ENCODE measurements at regions not wholly inside any gene's neighbourhood (a gene's known extent, or its start where the extent isn't known, plus 50 kb on each side); places are given as distances from the start of the nearest gene placed in this dataset.
A peak's percentile ranks its signal among the peaks of the same experiment; 100 is the strongest.
"Not testable (repeated sequence)": the region's sequence is repeated elsewhere in the genome, so short reads cannot be mapped to it uniquely, and the experiment has no call there.

DNA sequence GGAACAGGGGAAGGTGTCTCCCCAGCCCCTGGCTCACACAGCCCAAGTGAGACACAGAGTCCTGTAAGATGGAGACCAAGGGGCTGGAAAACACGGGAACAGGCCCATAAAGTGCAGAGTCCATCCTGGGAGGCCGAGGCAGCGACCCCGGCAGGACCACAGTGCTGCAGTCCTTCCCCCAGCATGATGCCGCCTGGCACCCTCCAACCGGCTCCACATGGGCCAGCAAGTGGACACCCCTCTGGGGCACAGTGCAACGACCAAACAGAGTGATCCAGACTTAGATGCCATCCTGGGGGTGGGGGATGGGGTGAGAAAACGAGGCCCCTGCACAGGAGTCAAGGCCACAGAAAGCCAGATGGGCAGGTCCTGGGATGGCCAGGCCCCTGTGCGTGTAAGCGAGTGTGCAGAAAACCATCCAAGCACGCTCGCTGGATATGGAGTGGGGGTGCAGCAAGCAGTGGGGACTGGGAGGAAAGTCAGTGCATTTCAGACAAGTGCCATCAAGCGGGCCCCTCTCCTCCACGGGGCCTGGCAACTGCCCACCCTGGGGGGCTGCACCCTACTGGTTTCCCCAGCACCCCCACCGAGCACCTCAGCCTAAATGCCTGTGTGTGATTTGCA lies 104.7 kb downstream of the NPIPB11 start:
- ATAC-seq (ENCODE audit: low read depth); H3K23ac ChIP-seq (ENCODE audit: low read depth, low read length); in situ Hi-C loops (cut with MboI; ENCODE audit: low sequenced_read_pairs): not testable (repeated sequence)

DNA sequence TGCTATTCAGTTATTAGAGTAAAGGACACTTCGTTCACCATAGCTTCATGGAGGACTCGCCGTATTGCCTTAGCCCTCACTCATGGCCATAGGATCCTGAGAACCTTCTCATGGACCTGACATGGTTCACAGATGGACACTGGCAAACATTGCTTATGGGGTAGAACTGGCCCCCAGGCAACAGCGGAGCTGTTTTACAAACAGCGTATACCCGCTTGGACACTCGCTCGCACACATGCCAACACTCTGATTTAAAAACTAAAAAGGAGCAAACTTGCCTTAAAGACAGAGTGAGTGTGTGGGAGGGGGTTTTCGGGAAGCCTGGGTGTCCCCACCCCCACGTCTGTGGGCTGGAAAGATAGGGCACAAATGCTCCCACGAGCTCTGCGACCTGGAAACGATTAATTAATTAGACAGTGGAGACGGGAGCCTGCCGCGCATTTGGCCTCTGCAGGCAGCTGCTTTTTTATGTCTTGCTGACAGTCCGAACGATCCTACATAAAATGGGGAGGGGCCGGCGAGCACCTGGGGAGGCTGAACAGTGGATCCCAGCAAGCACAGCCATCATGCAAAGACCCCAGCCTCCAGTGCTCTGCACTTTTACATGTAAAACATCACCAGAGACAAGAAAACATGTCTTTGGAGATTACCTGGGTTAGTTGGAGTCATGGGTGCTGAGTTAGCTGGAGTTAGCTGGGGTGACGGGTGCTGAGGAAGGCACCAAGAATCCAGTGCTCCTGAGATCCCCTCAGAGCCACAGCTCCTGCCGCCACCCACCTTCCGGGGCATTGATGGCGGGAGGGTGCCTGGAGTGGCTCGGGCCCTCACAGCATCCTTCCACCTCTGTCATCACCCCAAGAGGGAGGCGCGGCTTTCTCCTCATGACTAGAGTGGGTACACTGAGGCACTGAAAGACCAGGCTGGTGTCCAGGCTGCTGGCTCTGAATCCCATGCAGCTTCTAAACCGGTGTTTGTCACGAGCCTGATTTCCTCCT lies 105.7 kb downstream of the NPIPB11 start:
- Histone ChIP-seq H2BK15ac (ENCODE audit: low read depth, low read length) (peak overlapping the region; percentile 100; the same call in 2 of the 3 replicates), H3K4ac (ENCODE audit: low read depth, low read length) (peak overlapping the region; percentile 95), H2BK20ac (ENCODE audit: low read depth, low read length) (peak overlapping the region; percentile 90), H3K9ac (ENCODE audit: low read depth, low read length) (peak overlapping the region; percentile 50; the same call in 1 of the 2 replicates), H4K5ac (ENCODE audit: low read depth, low read length) (peak overlapping the region; percentile 83), H4K91ac (ENCODE audit: insufficient read depth, low read depth, low read length) (peak overlapping the region; percentile 94), H3K56ac (ENCODE audit: extremely low read depth, insufficient read depth, low read length) (peak overlapping the region; percentile 16; the same call in 1 of the 2 replicates), H3K27ac (ENCODE audit: insufficient read depth, low read length) (peak overlapping the region; percentile 87; the same call in 1 of the 2 replicates), H3K23ac (ENCODE audit: low read depth, low read length) (peak overlapping the region; percentile 23; the same call in 1 of the 2 replicates), H2BK120ac (ENCODE audit: low read depth, low read length) (peak overlapping the region; percentile 97), H3K14ac (replicated peaks; ENCODE audit: low read depth, low read length) (peak overlapping the region; percentile 91), H3K4me1 (ENCODE audit: control insufficient read depth, insufficient read depth, low read length) (peaks cover 12% of the 10 kb centered on the region), H4K8ac (ENCODE audit: low read depth in 2 of 2, low read length in 2 of 2) (peak overlapping the region; percentile 78 to 88; a peak in 3 of 4 replicates), H2AK5ac (ENCODE audit: low read depth, low read length) (peak overlapping the region; percentile 99), H3K18ac (ENCODE audit: low read depth, low read length) (peak overlapping the region; percentile 67)
- POLR2A ChIA-PET (ENCODE audit: unreplicated experiment); H2AK9ac ChIP-seq (replicated peaks; ENCODE audit: low read depth, low read length, poor library complexity); DNase-seq; H3K36me3 ChIP-seq (ENCODE audit: control insufficient read depth, insufficient read depth, low read length); H2BK5ac ChIP-seq (ENCODE audit: low read depth, low read length, poor library complexity, severe bottlenecking); H3K9me1 ChIP-seq (ENCODE audit: insufficient read depth, low read length); H2AFZ ChIP-seq (replicated peaks; ENCODE audit: low read length, poor library complexity); dilution Hi-C loops (cut with HindIII; ENCODE audit: low sequenced_read_pairs, unreplicated experiment); ATAC-seq (ENCODE audit: low read depth); H3K4me2 ChIP-seq (ENCODE audit: low read depth, low read length); H4K20me1 ChIP-seq (ENCODE audit: insufficient read depth, low read length); H3K27me3 ChIP-seq (ENCODE audit: control insufficient read depth, insufficient read depth, low read length); CTCF ChIA-PET; in situ Hi-C loops (cut with MboI; ENCODE audit: low sequenced_read_pairs); intact Hi-C loops (cut with micrococcal nuclease); BruUV-seq (replicated peaks); H3K4me3 ChIP-seq (ENCODE audit: insufficient read depth, low read depth, low read length); H3K9me3 ChIP-seq (ENCODE audit: control insufficient read depth, insufficient read depth, low read length); H3K79me1 ChIP-seq (ENCODE audit: low read depth in 1 of 2, low read length in 2 of 2): not testable (repeated sequence)
- 63% methylated on average over 8 of the region's 29 CpGs; no CpG with 5 or more reads in 1 of the 2 experiments for WGBS, 2 experiments (ENCODE audit: extremely low coverage in 2 of 2, insufficient read length in 1 of 2)

More for the DNA sequence above, 104.7 kb downstream of the NPIPB11 start:
- H4K5ac ChIP-seq (ENCODE audit: low read depth, low read length); H3K4me2 ChIP-seq (ENCODE audit: low read depth, low read length); H2AK9ac ChIP-seq (replicated peaks; ENCODE audit: low read depth, low read length, poor library complexity); H4K91ac ChIP-seq (ENCODE audit: insufficient read depth, low read depth, low read length); H4K8ac ChIP-seq (ENCODE audit: low read depth in 2 of 2, low read length in 2 of 2); H3K27ac ChIP-seq (ENCODE audit: insufficient read depth, low read length); H3K9me3 ChIP-seq (ENCODE audit: control insufficient read depth, insufficient read depth, low read length); H2BK15ac ChIP-seq (ENCODE audit: low read depth, low read length); H3K4me3 ChIP-seq (ENCODE audit: insufficient read depth, low read depth, low read length); BruUV-seq (replicated peaks); H3K79me1 ChIP-seq (ENCODE audit: low read depth in 1 of 2, low read length in 2 of 2); H2BK5ac ChIP-seq (ENCODE audit: low read depth, low read length, poor library complexity, severe bottlenecking); DNase-seq; H3K18ac ChIP-seq (ENCODE audit: low read depth, low read length); H3K36me3 ChIP-seq (ENCODE audit: control insufficient read depth, insufficient read depth, low read length); H3K9ac ChIP-seq (ENCODE audit: low read depth, low read length); H3K56ac ChIP-seq (ENCODE audit: extremely low read depth, insufficient read depth, low read length); H3K27me3 ChIP-seq (ENCODE audit: control insufficient read depth, insufficient read depth, low read length); CTCF ChIA-PET; intact Hi-C loops (cut with micrococcal nuclease); POLR2A ChIA-PET (ENCODE audit: unreplicated experiment); H4K20me1 ChIP-seq (ENCODE audit: insufficient read depth, low read length); H2AFZ ChIP-seq (replicated peaks; ENCODE audit: low read length, poor library complexity); H3K14ac ChIP-seq (replicated peaks; ENCODE audit: low read depth, low read length); H2BK20ac ChIP-seq (ENCODE audit: low read depth, low read length); dilution Hi-C loops (cut with HindIII; ENCODE audit: low sequenced_read_pairs, unreplicated experiment): not testable (repeated sequence)
- Histone ChIP-seq H2AK5ac (ENCODE audit: low read depth, low read length) (peak overlapping the region; percentile 54; the same call in 1 of the 2 replicates), H2BK120ac (ENCODE audit: low read depth, low read length) (peak overlapping the region; percentile 40; the same call in 1 of the 2 replicates), H3K4me1 (ENCODE audit: control insufficient read depth, insufficient read depth, low read length) (peaks cover 12% of the 10 kb centered on the region), H3K4ac (ENCODE audit: low read depth, low read length) (peak overlapping the region; percentile 27; the same call in 1 of the 2 replicates), H3K9me1 (ENCODE audit: insufficient read depth, low read length) (peaks cover 13% of the 10 kb centered on the region)
- 89% methylated on average over 3 of the region's 15 CpGs; no CpG with 5 or more reads in 1 of the 2 experiments for WGBS, 2 experiments (ENCODE audit: extremely low coverage in 2 of 2, insufficient read length in 1 of 2)

Data from IMR-90 (cell line).